ENCODE measurements at regions not wholly inside any gene's neighbourhood (a gene's known extent, or its start where the extent isn't known, plus 50 kb on each side); places are given as distances from the start of the nearest gene placed in this dataset.

- H3K4me3 ChIP-seq (ENCODE audit: low read depth, low read length): no peak overlapping the region
- TF ChIP-seq, protein P1, sequence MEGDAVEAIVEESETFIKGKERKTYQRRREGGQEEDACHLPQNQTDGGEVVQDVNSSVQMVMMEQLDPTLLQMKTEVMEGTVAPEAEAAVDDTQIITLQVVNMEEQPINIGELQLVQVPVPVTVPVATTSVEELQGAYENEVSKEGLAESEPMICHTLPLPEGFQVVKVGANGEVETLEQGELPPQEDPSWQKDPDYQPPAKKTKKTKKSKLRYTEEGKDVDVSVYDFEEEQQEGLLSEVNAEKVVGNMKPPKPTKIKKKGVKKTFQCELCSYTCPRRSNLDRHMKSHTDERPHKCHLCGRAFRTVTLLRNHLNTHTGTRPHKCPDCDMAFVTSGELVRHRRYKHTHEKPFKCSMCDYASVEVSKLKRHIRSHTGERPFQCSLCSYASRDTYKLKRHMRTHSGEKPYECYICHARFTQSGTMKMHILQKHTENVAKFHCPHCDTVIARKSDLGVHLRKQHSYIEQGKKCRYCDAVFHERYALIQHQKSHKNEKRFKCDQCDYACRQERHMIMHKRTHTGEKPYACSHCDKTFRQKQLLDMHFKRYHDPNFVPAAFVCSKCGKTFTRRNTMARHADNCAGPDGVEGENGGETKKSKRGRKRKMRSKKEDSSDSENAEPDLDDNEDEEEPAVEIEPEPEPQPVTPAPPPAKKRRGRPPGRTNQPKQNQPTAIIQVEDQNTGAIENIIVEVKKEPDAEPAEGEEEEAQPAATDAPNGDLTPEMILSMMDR (conservative IDR thresholded peaks at IDR 0.05; ENCODE audit: low read depth, low read length): no peak
- DNase-seq (ENCODE audit: low read depth): no peak
Observed at GRCh38 chr1:115172270-115172669, 83.0 kb upstream of the TSPAN2 start.

GRCh38 chr1:115170961-115171392 is 81.7 kb upstream of the TSPAN2 start:
- no peak overlapping the region for H3K4me3 ChIP-seq (ENCODE audit: low read depth, low read length)
- TF ChIP-seq, protein P1 (conservative IDR thresholded peaks at IDR 0.05; ENCODE audit: low read depth, low read length): no peak
- no peak for DNase-seq (ENCODE audit: low read depth)

GRCh38 chr1:115170377-115170776 is 81.1 kb upstream of the TSPAN2 start:
- no peak overlapping the region for H3K4me3 ChIP-seq (ENCODE audit: low read depth, low read length)
- no peak for DNase-seq (ENCODE audit: low read depth)
- TF ChIP-seq, protein P1 (conservative IDR thresholded peaks at IDR 0.05; ENCODE audit: low read depth, low read length): no peak

- DNase-seq (ENCODE audit: low read depth): no peak
- no peak overlapping the region for H3K4me3 ChIP-seq (ENCODE audit: low read depth, low read length)
- TF ChIP-seq, protein P1 (conservative IDR thresholded peaks at IDR 0.05; ENCODE audit: low read depth, low read length): no peak
Observed at GRCh38 chr1:115168026-115168425, 78.7 kb upstream of the TSPAN2 start.

DNA sequence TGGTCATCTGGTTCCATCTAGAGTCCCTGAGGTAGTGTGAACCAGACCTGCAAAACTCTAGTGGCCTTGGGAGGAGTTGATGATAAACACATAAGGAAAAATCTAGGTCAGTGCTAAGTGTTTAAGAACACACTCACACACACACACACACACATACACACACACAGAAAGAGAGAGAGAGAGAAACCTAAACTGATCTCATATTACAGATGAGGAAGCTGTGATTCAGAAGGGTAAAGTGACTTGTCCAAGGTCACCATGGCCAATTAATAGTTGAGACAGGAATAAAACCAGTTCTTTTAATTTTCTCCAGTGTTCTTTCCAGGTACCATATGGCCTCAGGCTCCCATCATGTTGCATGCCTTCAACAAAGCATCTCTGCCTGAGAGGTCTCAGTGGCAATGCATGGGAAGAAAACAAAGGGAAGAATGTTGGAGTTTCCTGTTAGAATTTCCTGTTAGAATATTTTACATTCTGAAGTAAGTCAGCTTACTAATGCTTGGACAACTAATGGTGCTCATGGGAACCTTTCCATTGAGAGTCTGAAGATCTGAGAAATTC is 77.3 kb upstream of the TSPAN2 start:
- TF ChIP-seq, protein P1 (conservative IDR thresholded peaks at IDR 0.05; ENCODE audit: low read depth, low read length): no peak
- DNase-seq (ENCODE audit: low read depth): no peak
- no peak overlapping the region for H3K4me3 ChIP-seq (ENCODE audit: low read depth, low read length)

DNA sequence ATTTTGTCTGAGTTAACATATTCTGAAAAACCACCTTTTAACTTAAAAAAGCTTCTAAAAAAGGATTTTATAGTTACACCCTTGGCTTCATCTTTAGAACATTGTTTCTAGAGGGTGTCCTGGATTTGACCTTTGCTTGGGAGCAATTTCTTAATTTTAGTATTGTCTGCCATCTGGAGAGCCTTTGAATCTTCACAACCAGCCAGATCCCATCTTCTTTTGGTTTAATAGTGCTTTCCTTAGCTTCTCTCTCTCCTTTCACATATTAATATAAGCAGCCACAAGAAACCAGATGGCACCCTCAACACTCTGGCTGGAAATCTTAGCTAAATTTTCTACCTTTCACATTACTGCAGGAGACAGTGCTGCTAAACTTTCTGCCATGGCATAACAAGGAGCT is 76.5 kb upstream of the TSPAN2 start:
- TF ChIP-seq, protein P1 (conservative IDR thresholded peaks at IDR 0.05; ENCODE audit: low read depth, low read length): no peak
- DNase-seq (ENCODE audit: low read depth): no peak
- H3K4me3 ChIP-seq (ENCODE audit: low read depth, low read length): no peak overlapping the region

GRCh38 chr1:115164940-115165705 is 75.8 kb upstream of the TSPAN2 start:
- no peak overlapping the region for H3K4me3 ChIP-seq (ENCODE audit: low read depth, low read length)
- no peak for DNase-seq (ENCODE audit: low read depth)
- TF ChIP-seq, protein P1 (conservative IDR thresholded peaks at IDR 0.05; ENCODE audit: low read depth, low read length): no peak

All from epithelial cell of proximal tubule (primary cell).